ENCODE measurements at regions not wholly inside any gene's neighbourhood (a gene's known extent, or its start where the extent isn't known, plus 50 kb on each side); places are given as distances from the start of the nearest gene placed in this dataset.

DNA sequence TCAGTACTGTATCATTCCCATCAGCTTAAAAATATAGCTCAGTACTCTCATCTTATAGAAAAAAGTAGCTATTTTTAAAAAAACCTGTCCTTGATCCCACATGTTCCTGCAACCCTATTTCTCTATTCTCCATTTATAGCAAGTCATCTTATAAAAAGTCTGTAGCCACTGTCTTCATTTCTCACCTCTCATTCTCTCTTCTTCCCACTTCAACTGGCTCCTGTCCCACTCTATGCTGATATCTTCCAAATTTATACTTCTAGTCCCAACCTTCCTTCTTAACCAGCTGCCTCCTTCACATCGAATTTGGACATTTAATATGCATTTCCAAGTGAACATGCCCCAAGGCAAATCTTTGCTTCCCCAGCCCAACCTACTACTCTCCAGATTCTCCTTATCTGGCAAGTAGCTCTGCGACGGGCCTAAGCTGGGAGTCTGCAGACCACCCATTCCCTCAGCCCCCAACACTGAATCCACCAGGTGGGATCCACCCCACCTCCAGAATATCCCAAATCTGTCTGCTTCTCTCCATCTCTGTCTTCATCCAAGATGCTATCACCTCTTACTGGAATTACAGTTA is 52.0 kb upstream of the TANC2 start:
- Mint-ChIP-seq H3K4me1 (no peaks in the 10 kb centered on the region), H3K36me3 (no peaks in the 10 kb centered on the region), H3K9me3 (peaks cover 3% of the 10 kb centered on the region), H3K4me3 (no peak overlapping the region), H3K27ac (no peak overlapping the region)
- DNase-seq (ENCODE audit: low spot score in 2 of 2), result no peak
- ATAC-seq, result no peak

DNA sequence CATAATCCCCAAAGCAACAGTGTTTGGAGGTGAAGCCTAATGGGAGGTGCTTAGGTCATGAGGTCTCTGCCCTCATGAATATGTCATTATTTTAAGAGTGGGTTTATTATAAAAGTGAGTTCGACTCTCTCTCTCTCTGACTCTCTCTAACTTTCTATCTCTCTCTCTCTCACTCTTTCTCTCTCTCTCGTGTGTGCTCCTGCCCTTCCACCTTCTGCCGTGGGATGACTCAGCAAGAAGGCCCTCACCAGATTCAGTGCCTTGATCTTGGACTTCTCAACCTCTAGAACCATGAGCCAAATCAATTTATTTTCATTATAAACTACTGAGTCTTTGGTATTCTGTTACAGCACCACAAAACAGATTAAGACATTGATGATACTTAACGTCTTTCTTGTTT is 53.7 kb upstream of the TANC2 start:
- no peaks in the 10 kb centered on the region for H3K4me1 Mint-ChIP-seq
- peak overlapping the region; percentile 13 for H3K27ac Mint-ChIP-seq
- DNase-seq (ENCODE audit: low spot score in 2 of 2), result no peak
- no peaks in the 10 kb centered on the region for H3K36me3 Mint-ChIP-seq
- H3K9me3 Mint-ChIP-seq, result peaks cover 3% of the 10 kb centered on the region
- no peak for ATAC-seq
- no peak overlapping the region for H3K4me3 Mint-ChIP-seq

GRCh38 chr17:62911114-62911513 is 54.9 kb upstream of the TANC2 start:
- H3K4me3 Mint-ChIP-seq, result no peak overlapping the region
- H3K36me3 Mint-ChIP-seq, result no peaks in the 10 kb centered on the region
- DNase-seq (ENCODE audit: low spot score in 2 of 2), result no peak
- H3K27ac Mint-ChIP-seq, result no peak overlapping the region
- peaks cover 3% of the 10 kb centered on the region for H3K9me3 Mint-ChIP-seq
- no peak for ATAC-seq
- H3K4me1 Mint-ChIP-seq, result no peaks in the 10 kb centered on the region

DNA sequence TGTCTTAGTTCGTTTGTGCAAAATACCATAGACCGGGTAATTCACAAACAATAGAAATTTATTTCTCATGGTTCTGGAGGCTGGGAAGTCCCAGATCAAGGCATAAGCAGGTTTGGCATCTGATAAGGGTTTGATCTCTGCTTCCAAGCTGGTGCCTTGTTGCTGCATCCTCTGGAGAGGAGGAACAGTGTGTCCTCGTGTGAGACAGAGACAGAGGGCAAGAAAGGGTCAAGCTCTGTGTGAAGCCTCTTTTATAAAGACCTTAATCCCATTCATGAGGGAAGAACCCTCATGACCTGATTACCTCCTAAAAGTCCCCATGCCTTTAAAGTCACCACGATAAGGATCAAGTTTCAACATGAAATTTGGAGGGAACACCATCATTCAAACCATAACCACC is 55.8 kb upstream of the TANC2 start:
- Mint-ChIP-seq H3K27ac (no peak overlapping the region), H3K4me1 (no peaks in the 10 kb centered on the region), H3K9me3 (peaks cover 3% of the 10 kb centered on the region), H3K4me3 (no peak overlapping the region), H3K36me3 (no peaks in the 10 kb centered on the region)
- ATAC-seq, result no peak
- no peak for DNase-seq (ENCODE audit: low spot score in 2 of 2)

DNA sequence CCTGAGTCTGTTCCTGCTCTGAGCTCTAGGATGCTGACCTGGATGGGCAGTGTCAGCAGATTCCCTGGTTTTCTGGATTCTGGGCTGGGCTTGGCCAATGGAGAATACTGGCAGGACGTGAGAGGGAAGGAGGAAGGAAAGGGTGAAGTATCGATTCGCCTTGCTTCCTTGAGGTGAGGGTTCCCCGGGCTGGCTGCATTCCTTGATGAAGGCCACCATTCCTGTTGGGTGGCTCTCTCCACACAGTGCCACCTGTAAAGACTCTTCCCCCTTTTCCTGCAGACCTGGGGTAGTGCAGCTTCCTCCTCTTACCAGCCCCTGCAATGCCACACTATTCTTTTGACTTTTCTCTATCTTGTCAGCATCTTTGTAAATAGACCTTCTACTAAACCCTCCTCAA is 58.1 kb upstream of the TANC2 start:
- H3K27ac Mint-ChIP-seq, result no peak overlapping the region
- peaks cover 3% of the 10 kb centered on the region for H3K9me3 Mint-ChIP-seq
- no peak for ATAC-seq
- DNase-seq (ENCODE audit: low spot score in 2 of 2), result no peak
- no peaks in the 10 kb centered on the region for H3K36me3 Mint-ChIP-seq
- H3K4me1 Mint-ChIP-seq, result peaks cover 1% of the 10 kb centered on the region
- H3K4me3 Mint-ChIP-seq, result no peak overlapping the region

GRCh38 chr17:62906881-62907280 is 59.2 kb upstream of the TANC2 start:
- Mint-ChIP-seq H3K4me3 (no peak overlapping the region), H3K9me3 (no peaks in the 10 kb centered on the region), H3K27ac (no peak overlapping the region), H3K36me3 (no peaks in the 10 kb centered on the region), H3K4me1 (peaks cover 6% of the 10 kb centered on the region)
- DNase-seq (ENCODE audit: low spot score in 2 of 2) (no peak), ATAC-seq (no peak)

- no peak overlapping the region for H3K27ac Mint-ChIP-seq
- no peaks in the 10 kb centered on the region for H3K36me3 Mint-ChIP-seq
- DNase-seq (ENCODE audit: low spot score in 2 of 2), result no peak
- peaks cover 6% of the 10 kb centered on the region for H3K4me1 Mint-ChIP-seq
- H3K4me3 Mint-ChIP-seq, result no peak overlapping the region
- no peaks in the 10 kb centered on the region for H3K9me3 Mint-ChIP-seq
- ATAC-seq, result no peak
Observed at GRCh38 chr17:62905233-62905632, 60.8 kb upstream of the TANC2 start.

DNA sequence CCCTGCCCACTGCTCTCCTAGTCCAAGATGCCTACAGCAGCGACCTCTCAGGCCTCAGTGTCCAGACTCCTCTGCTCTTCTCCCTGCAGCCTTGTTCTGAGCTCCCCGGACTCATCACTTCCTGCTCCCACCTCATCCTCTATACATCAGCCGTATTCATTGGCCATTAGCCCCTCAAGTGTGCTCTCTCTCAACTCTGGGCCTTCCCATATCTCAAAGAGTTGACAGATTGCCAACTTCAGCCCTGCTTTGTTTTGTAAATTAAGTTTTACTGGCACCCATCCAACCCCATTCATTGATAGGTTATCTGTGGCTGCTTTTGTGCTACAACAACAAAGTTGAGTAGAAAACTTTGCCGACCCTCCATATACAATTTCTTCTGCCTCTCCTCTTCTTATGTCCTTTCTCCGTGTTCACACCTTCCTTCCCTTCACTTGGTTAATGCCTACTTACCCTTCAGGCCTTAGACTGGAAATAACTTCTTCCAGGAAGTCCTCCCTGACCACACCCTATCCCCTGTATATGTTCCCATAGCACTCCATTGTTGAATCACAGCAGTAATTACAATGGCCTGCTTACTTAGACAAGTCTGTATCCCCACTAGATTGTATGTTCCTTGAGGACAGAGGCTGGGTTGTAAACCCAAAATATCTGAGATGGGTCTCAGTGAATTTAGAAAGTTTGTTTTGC is 63.4 kb upstream of the TANC2 start:
- no peaks in the 10 kb centered on the region for H3K36me3 Mint-ChIP-seq
- peaks cover 6% of the 10 kb centered on the region for H3K4me1 Mint-ChIP-seq
- H3K9me3 Mint-ChIP-seq, result no peaks in the 10 kb centered on the region
- no peak overlapping the region for H3K27ac Mint-ChIP-seq
- no peak for DNase-seq (ENCODE audit: low spot score in 2 of 2)
- ATAC-seq, result no peak
- no peak overlapping the region for H3K4me3 Mint-ChIP-seq

DNA sequence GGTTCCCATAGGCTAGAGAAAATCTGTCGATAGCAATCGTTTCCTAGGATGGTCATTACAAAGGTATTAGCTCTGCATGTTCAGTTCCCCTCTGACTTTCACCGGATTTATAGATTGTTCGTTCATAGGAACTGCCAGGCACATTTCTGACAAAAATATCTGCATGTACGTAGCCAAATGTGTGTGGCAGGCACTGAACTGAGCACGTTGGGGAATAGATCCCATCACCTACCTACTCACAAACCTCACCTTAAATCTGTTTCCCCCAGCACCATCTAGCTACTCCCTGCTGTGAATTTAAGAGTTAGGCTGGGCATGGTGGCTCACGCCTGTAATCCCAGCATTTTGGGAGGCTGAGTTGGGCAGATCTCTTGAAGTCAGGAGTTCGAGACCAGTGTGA is 64.5 kb upstream of the TANC2 start:
- no peaks in the 10 kb centered on the region for H3K36me3 Mint-ChIP-seq
- peaks cover 6% of the 10 kb centered on the region for H3K4me1 Mint-ChIP-seq
- H3K4me3 Mint-ChIP-seq, result no peak overlapping the region
- no peak for DNase-seq (ENCODE audit: low spot score in 2 of 2)
- H3K27ac Mint-ChIP-seq, result no peak overlapping the region
- no peak for ATAC-seq
- no peaks in the 10 kb centered on the region for H3K9me3 Mint-ChIP-seq

DNA sequence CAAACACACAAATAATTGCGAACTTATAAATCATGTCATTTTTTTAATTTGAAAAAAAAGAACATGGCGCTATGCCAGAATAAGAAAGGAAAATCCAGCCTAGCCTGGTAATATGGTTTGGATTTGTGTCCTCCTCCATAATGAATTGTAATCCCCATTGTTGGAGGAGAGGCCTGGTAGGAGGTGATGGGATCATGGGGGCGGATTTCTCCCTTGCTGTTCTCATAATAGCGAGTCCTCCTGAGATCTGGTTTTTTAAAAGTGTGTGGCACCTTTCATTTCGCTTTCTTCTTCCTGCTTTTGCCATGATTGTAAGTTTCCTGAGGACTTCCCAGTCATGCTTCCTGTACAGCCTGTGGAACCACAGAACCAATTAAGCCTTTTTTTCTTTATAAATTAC is 65.9 kb upstream of the TANC2 start:
- H3K4me1 Mint-ChIP-seq, result peaks cover 6% of the 10 kb centered on the region
- no peak for ATAC-seq
- no peaks in the 10 kb centered on the region for H3K36me3 Mint-ChIP-seq
- H3K27ac Mint-ChIP-seq, result no peak overlapping the region
- no peaks in the 10 kb centered on the region for H3K9me3 Mint-ChIP-seq
- DNase-seq (ENCODE audit: low spot score in 2 of 2), result no peak
- no peak overlapping the region for H3K4me3 Mint-ChIP-seq

GRCh38 chr17:62899361-62899760 is 66.7 kb upstream of the TANC2 start:
- no peak overlapping the region for H3K4me3 Mint-ChIP-seq
- no peaks in the 10 kb centered on the region for H3K9me3 Mint-ChIP-seq
- H3K36me3 Mint-ChIP-seq, result no peaks in the 10 kb centered on the region
- DNase-seq (ENCODE audit: low spot score in 2 of 2) (no peak), ATAC-seq (no peak)
- H3K27ac Mint-ChIP-seq, result no peak overlapping the region
- H3K4me1 Mint-ChIP-seq, result peaks cover 6% of the 10 kb centered on the region

DNA sequence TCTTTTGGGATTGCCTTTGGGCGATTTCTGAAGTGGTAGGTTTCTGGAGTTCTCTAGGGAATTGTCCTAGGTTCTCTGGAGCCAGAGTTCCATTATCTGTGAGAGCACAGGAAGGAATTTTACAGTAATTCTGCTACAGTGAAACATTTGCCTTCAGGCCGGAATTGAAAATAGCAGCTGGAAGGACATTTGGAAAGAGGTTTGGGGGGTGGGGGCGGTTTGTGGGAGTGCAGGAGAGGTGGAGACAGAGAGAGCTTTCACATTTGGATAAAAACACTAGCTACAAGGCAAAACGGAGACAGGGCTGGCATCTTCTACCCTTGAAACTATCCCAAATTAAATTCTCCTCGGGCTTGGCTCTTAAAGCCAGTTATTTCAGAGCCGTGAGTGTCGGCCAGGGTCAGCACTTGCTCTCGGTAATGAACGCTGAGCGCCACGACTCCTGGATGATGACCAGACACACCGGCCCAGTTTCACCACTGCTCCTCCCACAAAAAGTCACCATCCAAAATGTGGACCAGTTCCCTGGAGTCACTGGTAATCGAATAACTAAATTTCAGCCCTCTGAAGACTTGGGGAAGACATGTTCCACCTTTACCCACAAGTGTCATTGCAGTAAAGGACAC is 67.7 kb upstream of the TANC2 start:
- Mint-ChIP-seq H3K9me3 (no peaks in the 10 kb centered on the region), H3K4me3 (no peak overlapping the region), H3K36me3 (no peaks in the 10 kb centered on the region), H3K4me1 (peaks cover 6% of the 10 kb centered on the region), H3K27ac (no peak overlapping the region)
- ATAC-seq (no peak), DNase-seq (ENCODE audit: low spot score in 2 of 2) (no peak)

DNA sequence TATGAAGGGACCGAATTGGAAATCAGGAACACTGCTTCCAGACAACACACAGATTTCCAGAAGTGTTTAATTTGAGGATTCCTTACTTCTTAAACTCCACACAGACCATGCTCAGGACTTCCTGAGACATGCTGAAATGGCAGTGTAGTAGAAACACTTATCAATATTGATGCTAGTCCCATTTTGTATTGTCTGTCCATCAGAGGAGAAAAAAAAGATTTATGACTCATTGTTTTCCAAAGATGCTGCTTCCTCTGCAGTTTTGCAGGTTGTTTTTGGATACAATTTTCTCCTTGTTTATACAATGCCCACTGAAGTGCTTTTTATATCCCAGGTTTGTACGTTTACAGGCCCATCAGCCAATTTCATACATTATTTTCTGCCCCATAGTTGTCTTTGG is 68.3 kb upstream of the TANC2 start:
- Mint-ChIP-seq H3K9me3 (no peaks in the 10 kb centered on the region), H3K36me3 (no peaks in the 10 kb centered on the region), H3K4me1 (peaks cover 4% of the 10 kb centered on the region), H3K27ac (no peak overlapping the region), H3K4me3 (no peak overlapping the region)
- ATAC-seq (no peak), DNase-seq (ENCODE audit: low spot score in 2 of 2) (no peak)

- DNase-seq (ENCODE audit: low spot score in 2 of 2), result no peak
- Mint-ChIP-seq H3K36me3 (no peaks in the 10 kb centered on the region), H3K9me3 (no peaks in the 10 kb centered on the region), H3K27ac (no peak overlapping the region), H3K4me1 (peaks cover 5% of the 10 kb centered on the region), H3K4me3 (no peak overlapping the region)
- no peak for ATAC-seq
Observed at GRCh38 chr17:62895320-62896301, 70.4 kb upstream of the TANC2 start.

- no peaks in the 10 kb centered on the region for H3K36me3 Mint-ChIP-seq
- H3K4me3 Mint-ChIP-seq, result no peak overlapping the region
- H3K27ac Mint-ChIP-seq, result peak overlapping the region; percentile 47
- DNase-seq (ENCODE audit: low spot score in 2 of 2) (peak in 1 of 2 donors; percentile 10), ATAC-seq (peak; percentile 96)
- H3K4me1 Mint-ChIP-seq, result peaks cover 5% of the 10 kb centered on the region
- no peaks in the 10 kb centered on the region for H3K9me3 Mint-ChIP-seq
Observed at GRCh38 chr17:62892870-62893338, 73.1 kb upstream of the TANC2 start.

Measured in stimulated activated effector memory CD8-positive, alpha-beta T cell treated with anti-CD3 and anti-CD28 coated beads, Interleukin-12 subunit alpha, Interleukin-12 subunit beta, amount 100 ng/mL, for 72 hours (primary cell).